ENCODE measurements at regions not wholly inside any gene's neighbourhood (a gene's known extent, or its start where the extent isn't known, plus 50 kb on each side); places are given as distances from the start of the nearest gene placed in this dataset.

- no peak for TF ChIP-seq CTCF (IDR thresholded peaks at IDR 0.05)
- H3K27me3 ChIP-seq, result no peaks in the 10 kb centered on the region
- H3K36me3 ChIP-seq, result no peaks in the 10 kb centered on the region
- DNase-seq (ENCODE audit: low spot score), result no peak
- H3K4me1 ChIP-seq, result no peaks in the 10 kb centered on the region
- H3K9me3 ChIP-seq, result peaks cover 0 to 6% of the 10 kb centered on the region in 2 donors
- H3K4me3 ChIP-seq, result no peak overlapping the region
- no peak overlapping the region for H3K27ac ChIP-seq
Observed at GRCh38 chr5:58392496-58392895, 67.4 kb downstream of the PLK2 start.

- Histone ChIP-seq H3K27me3 (no peaks in the 10 kb centered on the region), H3K9me3 (peaks cover 0 to 27% of the 10 kb centered on the region in 2 donors), H3K4me3 (no peak overlapping the region), H3K36me3 (no peaks in the 10 kb centered on the region), H3K4me1 (no peaks in the 10 kb centered on the region), H3K27ac (no peak overlapping the region)
- no peak for TF ChIP-seq CTCF (IDR thresholded peaks at IDR 0.05)
- DNase-seq (ENCODE audit: low spot score), result no peak
Observed at GRCh38 chr5:58383448-58383847, 76.4 kb downstream of the PLK2 start.

GRCh38 chr5:58382131-58382534, 77.8 kb downstream of the PLK2 start:
- H3K27me3 ChIP-seq, result no peaks in the 10 kb centered on the region
- peak overlapping the region in 1 of 2 donors; percentile 58 for H3K27ac ChIP-seq
- H3K9me3 ChIP-seq, result peaks cover 0 to 28% of the 10 kb centered on the region in 2 donors
- no peaks in the 10 kb centered on the region for H3K36me3 ChIP-seq
- no peak for DNase-seq (ENCODE audit: low spot score)
- H3K4me1 ChIP-seq, result no peaks in the 10 kb centered on the region
- no peak for TF ChIP-seq CTCF (IDR thresholded peaks at IDR 0.05)
- no peak overlapping the region for H3K4me3 ChIP-seq

- no peaks in the 10 kb centered on the region for H3K4me1 ChIP-seq
- TF ChIP-seq CTCF (IDR thresholded peaks at IDR 0.05), result no peak
- no peak for DNase-seq (ENCODE audit: low spot score)
- H3K9me3 ChIP-seq, result peaks cover 0 to 28% of the 10 kb centered on the region in 2 donors
- no peak overlapping the region for H3K4me3 ChIP-seq
- H3K27me3 ChIP-seq, result no peaks in the 10 kb centered on the region
- H3K27ac ChIP-seq, result peak overlapping the region in 1 of 2 donors; percentile 58
- no peaks in the 10 kb centered on the region for H3K36me3 ChIP-seq
Observed at GRCh38 chr5:58381566-58381965, 78.3 kb downstream of the PLK2 start.

GRCh38 chr5:58380655-58381054, 79.2 kb downstream of the PLK2 start:
- no peaks in the 10 kb centered on the region for H3K27me3 ChIP-seq
- H3K4me3 ChIP-seq, result no peak overlapping the region
- DNase-seq (ENCODE audit: low spot score), result no peak
- no peaks in the 10 kb centered on the region for H3K36me3 ChIP-seq
- H3K9me3 ChIP-seq, result peaks cover 0 to 28% of the 10 kb centered on the region in 2 donors
- no peaks in the 10 kb centered on the region for H3K4me1 ChIP-seq
- no peak overlapping the region for H3K27ac ChIP-seq
- TF ChIP-seq CTCF (IDR thresholded peaks at IDR 0.05), result no peak

GRCh38 chr5:58378613-58379390, 81.1 kb downstream of the PLK2 start:
- H3K4me3 ChIP-seq, result no peak overlapping the region
- H3K27me3 ChIP-seq, result no peaks in the 10 kb centered on the region
- DNase-seq (ENCODE audit: low spot score), result no peak
- TF ChIP-seq CTCF (IDR thresholded peaks at IDR 0.05), result no peak
- H3K36me3 ChIP-seq, result no peaks in the 10 kb centered on the region
- no peak overlapping the region for H3K27ac ChIP-seq
- no peaks in the 10 kb centered on the region for H3K4me1 ChIP-seq
- peaks cover 0 to 28% of the 10 kb centered on the region in 2 donors for H3K9me3 ChIP-seq
